ENCODE measurements at regions not wholly inside any gene's neighbourhood (a gene's known extent, or its start where the extent isn't known, plus 50 kb on each side); places are given as distances from the start of the nearest gene placed in this dataset.
A peak's percentile ranks its signal among the peaks of the same experiment; 100 is the strongest.

- no peak for TF ChIP-seq CTCF (IDR thresholded peaks at IDR 0.05; ENCODE audit: unreplicated experiment)
- Mint-ChIP-seq H3K9me3 (peaks cover 25% of the 10 kb centered on the region), H3K36me3 (peaks cover 4% of the 10 kb centered on the region)
These were observed 1113.1 kb downstream of the FAT4 start for GRCh38 chr4:126427853-126428252.

GRCh38 chr4:126431049-126431448 lies 1116.3 kb downstream of the FAT4 start:
- no peaks in the 10 kb centered on the region for H3K36me3 Mint-ChIP-seq
- H3K27ac Mint-ChIP-seq, result no peak overlapping the region
- no peaks in the 10 kb centered on the region for H3K27me3 Mint-ChIP-seq (ENCODE audit: low read depth)
- TF ChIP-seq CTCF (IDR thresholded peaks at IDR 0.05; ENCODE audit: unreplicated experiment), result no peak
- H3K9me3 Mint-ChIP-seq, result peaks cover 6% of the 10 kb centered on the region
- H3K4me3 Mint-ChIP-seq, result no peak overlapping the region
- DNase-seq (ENCODE audit: low spot score in 2 of 2, unreplicated experiment in 2 of 2), result no peak
- H3K4me1 Mint-ChIP-seq, result peaks cover 6% of the 10 kb centered on the region

More at GRCh38 chr4:126427853-126428252, 1113.1 kb downstream of the FAT4 start:
- Mint-ChIP-seq H3K27ac (no peak overlapping the region), H3K4me3 (no peak overlapping the region), H3K27me3 (ENCODE audit: low read depth) (no peaks in the 10 kb centered on the region), H3K4me1 (no peaks in the 10 kb centered on the region)
- DNase-seq (ENCODE audit: low spot score in 2 of 2, unreplicated experiment in 2 of 2), result no peak

GRCh38 chr4:126435491-126435890 lies 1120.7 kb downstream of the FAT4 start:
- Mint-ChIP-seq H3K4me3 (no peak overlapping the region), H3K9me3 (peaks cover 2% of the 10 kb centered on the region), H3K27me3 (ENCODE audit: low read depth) (no peaks in the 10 kb centered on the region), H3K4me1 (peaks cover 14% of the 10 kb centered on the region), H3K36me3 (no peaks in the 10 kb centered on the region), H3K27ac (peak overlapping the region; percentile 59)
- no peak for DNase-seq (ENCODE audit: low spot score in 2 of 2, unreplicated experiment in 2 of 2)
- no peak for TF ChIP-seq CTCF (IDR thresholded peaks at IDR 0.05; ENCODE audit: unreplicated experiment)

- H3K9me3 Mint-ChIP-seq, result no peaks in the 10 kb centered on the region
These were observed 1125.5 kb downstream of the FAT4 start for GRCh38 chr4:126440297-126440696.

GRCh38 chr4:126441173-126442035 lies 1126.6 kb downstream of the FAT4 start:
- no peaks in the 10 kb centered on the region for H3K9me3 Mint-ChIP-seq
- H3K27me3 Mint-ChIP-seq (ENCODE audit: low read depth), result no peaks in the 10 kb centered on the region
- peak overlapping the region; percentile 73 for H3K27ac Mint-ChIP-seq
- TF ChIP-seq CTCF (IDR thresholded peaks at IDR 0.05; ENCODE audit: unreplicated experiment), result no peak
- DNase-seq (ENCODE audit: low spot score in 2 of 2, unreplicated experiment in 2 of 2), result no peak
- no peaks in the 10 kb centered on the region for H3K36me3 Mint-ChIP-seq
- H3K4me1 Mint-ChIP-seq, result peaks cover 14% of the 10 kb centered on the region
- no peak overlapping the region for H3K4me3 Mint-ChIP-seq

More at GRCh38 chr4:126440297-126440696, 1125.5 kb downstream of the FAT4 start:
- DNase-seq (ENCODE audit: low spot score in 2 of 2, unreplicated experiment in 2 of 2), result no peak
- no peaks in the 10 kb centered on the region for H3K27me3 Mint-ChIP-seq (ENCODE audit: low read depth)
- no peak for TF ChIP-seq CTCF (IDR thresholded peaks at IDR 0.05; ENCODE audit: unreplicated experiment)
- H3K36me3 Mint-ChIP-seq, result no peaks in the 10 kb centered on the region
- H3K4me1 Mint-ChIP-seq, result peaks cover 20% of the 10 kb centered on the region
- no peak overlapping the region for H3K4me3 Mint-ChIP-seq
- no peak overlapping the region for H3K27ac Mint-ChIP-seq
